Gastrocnemius medialis (tissue), 4 donors: ENCODE measurements at regions not wholly inside any gene's neighbourhood (a gene's known extent, or its start where the extent isn't known, plus 50 kb on each side); places are given as distances from the start of the nearest gene placed in this dataset.
"Not testable (repeated sequence)": the region's sequence is repeated elsewhere in the genome, so short reads cannot be mapped to it uniquely, and the experiment has no call there.

Source experiments
- ATAC-seq, 2 donors: fragments of 150-250 bp; one replicate each; pipeline ENCODE4 v1.9.1; 2016
- DNase-seq, 2 donors: peaks; one replicate each; pipeline ENCODE4 v3.0.0-alpha.2; 2019
- H3K27ac ChIP-seq, 4 donors: fragments of 200-600 bp; sonication (generic); 1 replicate in 1 of 4; 2 replicates in 3 of 4; pipeline ENCODE4 v1.5.1; 2016 to 2018; ENCODE audit warnings: mild to moderate bottlenecking in 2 of 4, moderate library complexity in 1 of 4
- H3K27me3 ChIP-seq, 3 donors: fragments of 200-600 bp; sonication (generic) in 2 of 3; 1 replicate in 1 of 3; 2 replicates in 2 of 3; pipeline versions ENCODE4 v1.5.1 to v1.6.0; 2016 to 2019; ENCODE audit warnings: mild to moderate bottlenecking in 1 of 3, moderate library complexity in 1 of 3
- H3K36me3 ChIP-seq, 2 donors: fragments of 200-600 bp; sonication (generic) in 1 of 2; one replicate each; pipeline ENCODE4 v1.5.1; 2017 to 2018
- H3K4me1 ChIP-seq, 2 donors: fragments of 200-600 bp; sonication (generic) in 1 of 2; one replicate each; pipeline ENCODE4 v1.5.1; 2016 to 2017; ENCODE audit warnings: mild to moderate bottlenecking in 2 of 2
- H3K4me3 ChIP-seq, 4 donors: fragments of 200-600 bp; sonication (generic) in 3 of 4; 1 replicate in 1 of 4; 2 replicates in 3 of 4; pipeline ENCODE4 v1.5.1; 2016 to 2019; ENCODE audit warnings: mild to moderate bottlenecking in 2 of 4
- H3K9me3 ChIP-seq, 3 donors: fragments of 200-600 bp; sonication (generic) in 2 of 3; 1 replicate in 1 of 3; 2 replicates in 2 of 3; pipeline ENCODE4 v1.5.1; 2016 to 2019
- CTCF ChIP-seq, 5 experiments: fragments of 450-650 bp in 3 of 5; fragments of 200-600 bp in 2 of 5; sonication (generic) in 2 of 5; IDR thresholded peaks in 4 of 5; conservative IDR thresholded peaks in 1 of 5; 1 replicate in 4 of 5; 2 replicates in 1 of 5; pipeline ENCODE4 v1.5.1; 2016 to 2019; ENCODE audit warnings: antibody characterized with exemption in 5 of 5, mild to moderate bottlenecking in 3 of 5, moderate library complexity in 3 of 5
- POLR2A ChIP-seq, 2 donors: fragments of 450-650 bp; IDR thresholded peaks; one replicate each; pipeline ENCODE4 v1.6.1; 2017; ENCODE audit warnings: antibody characterized with exemption in 2 of 2, mild to moderate bottlenecking in 2 of 2, moderate library complexity in 2 of 2
- in situ Hi-C, 4 donors: fragments of 200-750 bp; cut with MboI; loops; one replicate each; pipeline versions ENCODE4 v1.15.0 to v1.8.0; 2017; ENCODE audit warnings: low sequenced_read_pairs in 4 of 4
- intact Hi-C: fragments of 100-400 bp; cut with DNase I; formaldehyde crosslinking; loops from one replicate; pipeline ENCODE4 v1.15.1; 2023; ENCODE audit warnings: low total_unique reads

DNA sequence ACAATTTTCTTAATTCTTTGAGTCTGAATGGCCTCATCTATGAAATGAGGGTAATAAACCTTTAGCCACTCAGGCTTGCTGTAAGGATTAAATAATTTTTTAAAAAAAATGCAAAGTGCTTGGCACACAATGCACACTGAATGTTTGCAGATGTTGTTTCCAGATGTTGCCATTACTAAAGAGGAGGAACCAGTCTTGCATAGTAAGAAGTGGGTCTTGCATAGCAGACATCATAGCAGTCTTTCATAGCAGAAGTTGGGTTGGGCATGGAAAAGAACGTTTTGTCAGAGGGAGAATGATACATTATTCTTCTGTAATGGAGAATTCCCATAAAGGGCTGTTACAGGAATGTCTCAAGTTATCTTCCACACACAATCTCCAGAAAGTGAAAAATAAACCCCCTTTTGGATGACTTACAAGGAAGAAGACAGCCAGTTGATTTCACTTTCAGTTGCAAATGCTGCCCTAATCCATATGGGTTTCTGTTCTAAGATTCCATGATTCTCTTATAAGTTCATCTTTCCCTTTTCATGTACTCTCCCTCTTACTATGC is 327.7 kb downstream of the SUCLG1 start:
- TF ChIP-seq CTCF (IDR thresholded peaks at IDR 0.05 in 4 of 5, conservative IDR thresholded peaks at IDR 0.05 in 1 of 5) = no peak
- no peak for TF ChIP-seq POLR2A (IDR thresholded peaks at IDR 0.05)
- H3K36me3 ChIP-seq = no peaks in the 10 kb centered on the region
- no peaks in the 10 kb centered on the region for H3K4me1 ChIP-seq
- H3K9me3 ChIP-seq = no peaks in the 10 kb centered on the region
- intact Hi-C loops (no loop called here), in situ Hi-C loops (no loop called here)
- DNase-seq (no peak), ATAC-seq (no peak)
- no peaks in the 10 kb centered on the region for H3K27me3 ChIP-seq
- H3K27ac ChIP-seq = no peak overlapping the region
- H3K4me3 ChIP-seq = no peak overlapping the region

DNA sequence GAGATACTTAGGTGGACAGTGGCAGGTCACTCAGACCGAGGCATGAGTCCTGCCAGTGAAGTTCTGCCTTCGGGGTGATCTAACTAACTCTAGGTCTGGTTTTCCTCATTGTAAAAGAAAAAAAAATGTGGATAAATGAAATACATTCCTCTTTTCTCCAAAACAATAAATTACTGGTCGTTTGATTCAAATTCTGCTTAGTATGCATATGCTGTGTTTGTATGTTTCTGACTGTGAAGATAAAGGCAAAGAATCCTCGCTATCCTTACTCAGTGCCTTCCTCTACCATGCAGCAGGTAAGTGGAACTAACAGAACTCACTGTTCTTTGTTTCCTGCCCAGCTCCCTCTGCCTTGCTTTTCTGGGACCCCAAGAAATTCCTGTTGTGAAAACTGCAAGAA is 330.1 kb downstream of the SUCLG1 start:
- H3K36me3 ChIP-seq = no peaks in the 10 kb centered on the region
- no peaks in the 10 kb centered on the region for H3K4me1 ChIP-seq
- no peak overlapping the region for H3K4me3 ChIP-seq
- intact Hi-C loops (no loop called here), in situ Hi-C loops (no loop called here)
- no peak overlapping the region for H3K27ac ChIP-seq
- H3K9me3 ChIP-seq = no peaks in the 10 kb centered on the region
- no peaks in the 10 kb centered on the region for H3K27me3 ChIP-seq
- TF ChIP-seq CTCF (IDR thresholded peaks at IDR 0.05 in 4 of 5, conservative IDR thresholded peaks at IDR 0.05 in 1 of 5) (no peak), POLR2A (IDR thresholded peaks at IDR 0.05) (no peak)
- no peak for ATAC-seq
- DNase-seq = no peak

DNA sequence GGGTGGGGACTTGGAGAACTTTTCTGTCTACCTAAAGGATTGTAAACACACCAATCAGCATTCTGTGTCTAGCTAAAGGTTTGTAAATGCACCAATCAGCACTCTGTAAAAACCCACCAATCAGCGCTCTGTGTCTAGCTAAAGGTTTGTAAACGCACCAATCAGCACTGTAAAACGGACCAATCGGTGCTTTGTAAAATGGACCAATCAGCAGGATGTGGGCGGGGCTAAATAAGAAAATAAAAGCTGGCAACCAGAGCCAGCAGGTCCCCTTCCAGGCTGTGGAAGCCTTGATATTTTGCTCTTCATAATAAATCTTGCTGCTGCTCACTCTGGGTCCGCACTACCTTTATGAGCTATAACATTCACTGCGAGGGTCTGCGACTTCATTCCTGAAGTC is 331.3 kb downstream of the SUCLG1 start:
- H3K36me3 ChIP-seq, H3K4me3 ChIP-seq, H3K9me3 ChIP-seq, H3K27ac ChIP-seq, in situ Hi-C loops, ATAC-seq, H3K27me3 ChIP-seq, H3K4me1 ChIP-seq, DNase-seq, intact Hi-C loops: not testable (repeated sequence)

DNA sequence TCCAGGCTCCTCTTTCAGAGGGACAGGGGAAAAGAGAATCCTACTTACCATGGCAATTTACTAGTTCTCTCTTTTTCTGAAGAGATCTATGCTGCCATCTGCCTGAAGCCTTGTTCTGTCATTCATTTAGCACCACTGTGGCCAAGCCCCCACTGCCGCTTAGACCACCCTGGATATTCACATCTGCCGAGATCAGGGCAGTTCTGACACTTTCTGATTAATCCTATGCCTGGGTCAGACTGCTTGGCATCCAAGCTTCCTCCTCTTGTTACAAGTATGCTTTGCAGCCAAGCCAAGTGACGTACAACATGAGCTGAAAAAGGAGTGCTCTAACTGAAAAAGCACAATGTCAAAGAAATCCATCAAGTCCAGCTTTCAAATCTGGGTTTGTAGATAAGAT is 332.6 kb downstream of the SUCLG1 start:
- intact Hi-C loops = no loop called here
- Histone ChIP-seq H3K36me3 (no peaks in the 10 kb centered on the region), H3K27ac (no peak overlapping the region), H3K27me3 (no peaks in the 10 kb centered on the region), H3K4me3 (no peak overlapping the region), H3K4me1 (no peaks in the 10 kb centered on the region), H3K9me3 (no peaks in the 10 kb centered on the region)
- in situ Hi-C loops = no loop called here
- DNase-seq (no peak), ATAC-seq (no peak)
- TF ChIP-seq POLR2A (IDR thresholded peaks at IDR 0.05) (no peak), CTCF (IDR thresholded peaks at IDR 0.05 in 4 of 5, conservative IDR thresholded peaks at IDR 0.05 in 1 of 5) (no peak)

GRCh38 chr2:84126084-84126483 is 333.0 kb downstream of the SUCLG1 start:
- no peak for TF ChIP-seq CTCF (IDR thresholded peaks at IDR 0.05 in 4 of 5, conservative IDR thresholded peaks at IDR 0.05 in 1 of 5)
- TF ChIP-seq POLR2A (IDR thresholded peaks at IDR 0.05) = no peak
- Histone ChIP-seq H3K4me3 (no peak overlapping the region), H3K9me3 (no peaks in the 10 kb centered on the region), H3K27me3 (no peaks in the 10 kb centered on the region), H3K27ac (no peak overlapping the region), H3K4me1 (no peaks in the 10 kb centered on the region), H3K36me3 (no peaks in the 10 kb centered on the region)
- in situ Hi-C loops (no loop called here), intact Hi-C loops (no loop called here)
- DNase-seq (no peak), ATAC-seq (no peak)
